OCI-LY1 (cell line): ENCODE measurements at regions not wholly inside any gene's neighbourhood (a gene's known extent, or its start where the extent isn't known, plus 50 kb on each side); places are given as distances from the start of the nearest gene placed in this dataset.

Experiments
- H2AFZ ChIP-seq: fragments of 200-600 bp; sonication (generic), shearing (Covaris generic); 2 replicates; pipeline ENCODE4 v1.6.0; 2014; ENCODE audit warnings: antibody characterized with exemption, mild to moderate bottlenecking, low read length
- H3F3A ChIP-seq: fragments of 200-600 bp; sonication (generic), shearing (Covaris generic); 2 replicates; pipeline ENCODE4 v1.6.0; 2014; ENCODE audit warnings: mild to moderate bottlenecking, antibody characterized with exemption, low read length, moderate library complexity; ENCODE audit not compliant: insufficient read depth
- H3K27ac ChIP-seq: fragments of 200-600 bp; sonication (generic); 2 replicates; pipeline ENCODE4 v1.5.1; 2014; ENCODE audit warnings: low read length, mixed run types, mild to moderate bottlenecking, low read depth; ENCODE audit not compliant: poor library complexity, severe bottlenecking
- H3K27me3 ChIP-seq: fragments of 200-600 bp; sonication (generic); 2 replicates; pipeline ENCODE4 v1.6.0; 2014; ENCODE audit warnings: antibody characterized with exemption, mild to moderate bottlenecking, low read length, moderate library complexity; ENCODE audit not compliant: insufficient read depth
- H3K36me3 ChIP-seq: fragments of 200-600 bp; sonication (generic); 2 replicates; pipeline ENCODE4 v1.6.1; 2014; ENCODE audit warnings: mild to moderate bottlenecking, antibody characterized with exemption, low read length, moderate library complexity, mixed read lengths; ENCODE audit not compliant: insufficient read depth
- H3K4me1 ChIP-seq: fragments of 200-600 bp; sonication (generic); 2 replicates; pipeline ENCODE4 v1.5.1; 2014; ENCODE audit warnings: mild to moderate bottlenecking, low read length, moderate library complexity; ENCODE audit not compliant: insufficient read depth, severe bottlenecking
- H3K4me2 ChIP-seq: fragments of 200-600 bp; sonication (generic), shearing (Covaris generic); 2 replicates; pipeline ENCODE4 v1.6.1; 2014; ENCODE audit warnings: low read length
- H3K4me3 ChIP-seq: fragments of 200-600 bp; sonication (generic); 2 replicates; pipeline ENCODE4 v1.5.1; 2014; ENCODE audit warnings: low read length, low read depth, mild to moderate bottlenecking, mixed read lengths; ENCODE audit not compliant: poor library complexity, severe bottlenecking
- H3K79me2 ChIP-seq: fragments of 200-600 bp; shearing (Covaris generic); 2 replicates; pipeline ENCODE4 v1.6.1; 2016; ENCODE audit warnings: mixed run types, low read length, mixed read lengths; ENCODE audit not compliant: insufficient read depth
- H3K9ac ChIP-seq: fragments of 200-600 bp; sonication (generic), shearing (Covaris generic); 2 replicates; pipeline ENCODE4 v1.6.1; 2014; ENCODE audit warnings: mild to moderate bottlenecking, low read length, mixed read lengths
- H3K9me2 ChIP-seq: fragments of 200-600 bp; sonication (generic), shearing (Covaris generic); 2 replicates; pipeline ENCODE4 v1.6.1; 2014; ENCODE audit warnings: low read depth, mild to moderate bottlenecking, low read length, mixed read lengths
- H3K9me3 ChIP-seq: fragments of 200-600 bp; shearing (Covaris generic); 2 replicates; pipeline ENCODE4 v1.6.1; 2014; ENCODE audit warnings: low read length, mixed read lengths
- H4K20me1 ChIP-seq: fragments of 200-600 bp; sonication (generic), shearing (Covaris generic); 2 replicates; pipeline ENCODE4 v1.6.0; 2016; ENCODE audit warnings: mild to moderate bottlenecking, low read length; ENCODE audit not compliant: insufficient read depth
- CTCF ChIP-seq: fragments of 200-600 bp; sonication (generic), shearing (Covaris generic); IDR thresholded peaks from 2 replicates; pipeline ENCODE4 v1.5.1; 2017; ENCODE audit warnings: mild to moderate bottlenecking, antibody characterized with exemption, low read length, moderate library complexity, mixed read lengths
- EZH2 ChIP-seq: fragments of 200-600 bp; sonication (generic), shearing (Covaris generic); IDR thresholded peaks from 2 replicates; pipeline ENCODE4 v1.8.0; 2017; ENCODE audit warnings: borderline replicate concordance, mixed run types, mild to moderate bottlenecking, antibody characterized with exemption, low read length, moderate library complexity, mixed read lengths

- H3K4me3 ChIP-seq = no peak overlapping the region
- no peaks in the 10 kb centered on the region for H3K79me2 ChIP-seq
- H4K20me1 ChIP-seq = no peaks in the 10 kb centered on the region
- H3F3A ChIP-seq = no peaks in the 10 kb centered on the region
- H3K4me1 ChIP-seq = no peaks in the 10 kb centered on the region
- H3K27me3 ChIP-seq = no peaks in the 10 kb centered on the region
- H3K4me2 ChIP-seq = no peak overlapping the region
- no peak overlapping the region for H3K9ac ChIP-seq
- H3K9me3 ChIP-seq = no peaks in the 10 kb centered on the region
- no peaks in the 10 kb centered on the region for H3K36me3 ChIP-seq
- H2AFZ ChIP-seq = no peak overlapping the region
- no peaks in the 10 kb centered on the region for H3K9me2 ChIP-seq
- H3K27ac ChIP-seq = no peak overlapping the region
- TF ChIP-seq EZH2 = no peak
Measured at GRCh38 chr15:96818861-96819260, 488.4 kb downstream of the NR2F2 start.

- H3K4me2 ChIP-seq = no peak overlapping the region
- H3K4me3 ChIP-seq = no peak overlapping the region
- no peak overlapping the region for H3K27ac ChIP-seq
- TF ChIP-seq CTCF (no peak), EZH2 (no peak)
- H2AFZ ChIP-seq = no peak overlapping the region
- no peaks in the 10 kb centered on the region for H4K20me1 ChIP-seq
- H3K36me3 ChIP-seq = no peaks in the 10 kb centered on the region
- no peaks in the 10 kb centered on the region for H3K9me3 ChIP-seq
- H3F3A ChIP-seq = no peaks in the 10 kb centered on the region
- H3K4me1 ChIP-seq = no peaks in the 10 kb centered on the region
- H3K27me3 ChIP-seq = no peaks in the 10 kb centered on the region
- H3K9ac ChIP-seq = no peak overlapping the region
- H3K9me2 ChIP-seq = no peaks in the 10 kb centered on the region
- no peaks in the 10 kb centered on the region for H3K79me2 ChIP-seq
Measured at GRCh38 chr15:96827981-96828380, 497.5 kb downstream of the NR2F2 start.

GRCh38 chr15:96837241-96837970 lies 506.9 kb downstream of the NR2F2 start:
- Histone ChIP-seq H3K9me3 (no peaks in the 10 kb centered on the region), H3K36me3 (no peaks in the 10 kb centered on the region), H3K4me3 (no peak overlapping the region), H3K4me2 (no peak overlapping the region), H2AFZ (no peak overlapping the region), H3K9me2 (no peaks in the 10 kb centered on the region), H3K4me1 (no peaks in the 10 kb centered on the region), H3K27me3 (no peaks in the 10 kb centered on the region), H3K9ac (no peak overlapping the region), H3K79me2 (no peaks in the 10 kb centered on the region), H3K27ac (no peak overlapping the region), H3F3A (no peaks in the 10 kb centered on the region), H4K20me1 (no peaks in the 10 kb centered on the region)
- TF ChIP-seq EZH2 = no peak
- no peak for TF ChIP-seq CTCF

- TF ChIP-seq EZH2 (no peak), CTCF (no peak)
- H3K4me3 ChIP-seq = no peak overlapping the region
- no peak overlapping the region for H3K9ac ChIP-seq
- H2AFZ ChIP-seq = no peak overlapping the region
- no peak overlapping the region for H3K4me2 ChIP-seq
- H3F3A ChIP-seq = no peaks in the 10 kb centered on the region
- no peaks in the 10 kb centered on the region for H3K4me1 ChIP-seq
- no peaks in the 10 kb centered on the region for H3K9me3 ChIP-seq
- no peaks in the 10 kb centered on the region for H3K36me3 ChIP-seq
- H3K27ac ChIP-seq = no peak overlapping the region
- H4K20me1 ChIP-seq = no peaks in the 10 kb centered on the region
- H3K79me2 ChIP-seq = no peaks in the 10 kb centered on the region
- H3K9me2 ChIP-seq = no peaks in the 10 kb centered on the region
- H3K27me3 ChIP-seq = no peaks in the 10 kb centered on the region
Measured at GRCh38 chr15:96838081-96838480, 507.6 kb downstream of the NR2F2 start.
